HFF-Myc (cell line): ENCODE measurements at regions not wholly inside any gene's neighbourhood (a gene's known extent, or its start where the extent isn't known, plus 50 kb on each side); places are given as distances from the start of the nearest gene placed in this dataset.

Experiments used
- DNase-seq: peaks from one replicate; pipeline ENCODE4 v3.0.0-alpha.2; 2011; ENCODE audit warnings: low read depth; ENCODE audit errors: extremely low read depth
- H3K4me3 ChIP-seq: replicated peaks from 2 replicates; pipeline ENCODE4 v1.5.1; 2011; ENCODE audit warnings: low read depth, mild to moderate bottlenecking, control low read depth, low read length
- TF ChIP-seq, protein P1 (sequence below): IDR thresholded peaks from 2 replicates; pipeline ENCODE4 v1.5.1; 2012; ENCODE audit warnings: mild to moderate bottlenecking, low read depth, low read length, control low read depth; ENCODE audit errors: missing control alignments

GRCh38 chr4:14096396-14096965 is 469.0 kb upstream of the BOD1L1 start:
- no peak overlapping the region for H3K4me3 ChIP-seq
- DNase-seq = no peak
- TF ChIP-seq, protein P1, sequence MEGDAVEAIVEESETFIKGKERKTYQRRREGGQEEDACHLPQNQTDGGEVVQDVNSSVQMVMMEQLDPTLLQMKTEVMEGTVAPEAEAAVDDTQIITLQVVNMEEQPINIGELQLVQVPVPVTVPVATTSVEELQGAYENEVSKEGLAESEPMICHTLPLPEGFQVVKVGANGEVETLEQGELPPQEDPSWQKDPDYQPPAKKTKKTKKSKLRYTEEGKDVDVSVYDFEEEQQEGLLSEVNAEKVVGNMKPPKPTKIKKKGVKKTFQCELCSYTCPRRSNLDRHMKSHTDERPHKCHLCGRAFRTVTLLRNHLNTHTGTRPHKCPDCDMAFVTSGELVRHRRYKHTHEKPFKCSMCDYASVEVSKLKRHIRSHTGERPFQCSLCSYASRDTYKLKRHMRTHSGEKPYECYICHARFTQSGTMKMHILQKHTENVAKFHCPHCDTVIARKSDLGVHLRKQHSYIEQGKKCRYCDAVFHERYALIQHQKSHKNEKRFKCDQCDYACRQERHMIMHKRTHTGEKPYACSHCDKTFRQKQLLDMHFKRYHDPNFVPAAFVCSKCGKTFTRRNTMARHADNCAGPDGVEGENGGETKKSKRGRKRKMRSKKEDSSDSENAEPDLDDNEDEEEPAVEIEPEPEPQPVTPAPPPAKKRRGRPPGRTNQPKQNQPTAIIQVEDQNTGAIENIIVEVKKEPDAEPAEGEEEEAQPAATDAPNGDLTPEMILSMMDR = no peak

- TF ChIP-seq, protein P1 = no peak
- DNase-seq = no peak
These were observed 472.8 kb upstream of the BOD1L1 start for GRCh38 chr4:14100349-14100748.

DNA sequence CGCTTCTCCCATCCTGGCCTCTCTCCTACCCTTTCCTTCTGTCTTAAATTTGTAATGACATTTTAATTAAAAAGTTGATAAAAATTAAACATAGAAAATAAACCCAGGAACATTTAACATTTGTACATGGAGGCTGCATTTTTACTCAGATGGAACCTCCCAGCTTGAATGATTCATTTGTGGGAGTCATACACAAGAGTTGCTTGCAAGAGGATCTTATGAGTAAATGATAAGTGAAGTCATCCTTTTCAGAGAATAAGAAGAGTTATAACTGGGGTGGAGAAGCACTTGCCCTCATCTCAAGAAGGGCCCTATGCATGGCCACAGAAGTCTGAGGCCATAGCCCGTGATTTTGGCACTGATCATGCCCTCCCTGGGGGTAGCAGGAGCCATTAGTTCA is 482.9 kb upstream of the BOD1L1 start:
- H3K4me3 ChIP-seq = no peak overlapping the region
- TF ChIP-seq, protein P1 = no peak
- no peak for DNase-seq

More at GRCh38 chr4:14100349-14100748, 472.8 kb upstream of the BOD1L1 start:
- H3K4me3 ChIP-seq = no peak overlapping the region

GRCh38 chr4:14111730-14112181 is 484.2 kb upstream of the BOD1L1 start:
- H3K4me3 ChIP-seq = no peak overlapping the region
- TF ChIP-seq, protein P1 = no peak
- DNase-seq = no peak

DNA sequence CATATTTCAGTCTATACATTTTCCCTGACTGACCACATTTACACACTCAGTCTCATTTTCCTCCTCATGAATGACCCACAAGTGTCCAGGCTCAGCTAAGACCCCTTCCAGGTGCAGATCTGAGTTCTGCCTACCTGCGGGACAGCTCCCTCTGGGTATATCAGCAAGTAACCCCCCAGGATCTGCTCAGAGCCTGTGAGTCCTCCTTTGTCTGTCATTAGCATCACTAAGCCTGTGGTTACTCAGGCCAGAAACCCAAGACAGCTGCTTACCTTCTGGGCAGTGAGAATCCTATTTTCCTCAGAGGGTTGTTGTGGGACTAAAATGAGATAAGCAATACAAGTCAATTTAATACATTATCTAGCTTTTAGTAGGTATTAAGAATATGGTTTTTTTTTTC is 487.6 kb upstream of the BOD1L1 start:
- no peak for DNase-seq
- TF ChIP-seq, protein P1 = no peak

DNA sequence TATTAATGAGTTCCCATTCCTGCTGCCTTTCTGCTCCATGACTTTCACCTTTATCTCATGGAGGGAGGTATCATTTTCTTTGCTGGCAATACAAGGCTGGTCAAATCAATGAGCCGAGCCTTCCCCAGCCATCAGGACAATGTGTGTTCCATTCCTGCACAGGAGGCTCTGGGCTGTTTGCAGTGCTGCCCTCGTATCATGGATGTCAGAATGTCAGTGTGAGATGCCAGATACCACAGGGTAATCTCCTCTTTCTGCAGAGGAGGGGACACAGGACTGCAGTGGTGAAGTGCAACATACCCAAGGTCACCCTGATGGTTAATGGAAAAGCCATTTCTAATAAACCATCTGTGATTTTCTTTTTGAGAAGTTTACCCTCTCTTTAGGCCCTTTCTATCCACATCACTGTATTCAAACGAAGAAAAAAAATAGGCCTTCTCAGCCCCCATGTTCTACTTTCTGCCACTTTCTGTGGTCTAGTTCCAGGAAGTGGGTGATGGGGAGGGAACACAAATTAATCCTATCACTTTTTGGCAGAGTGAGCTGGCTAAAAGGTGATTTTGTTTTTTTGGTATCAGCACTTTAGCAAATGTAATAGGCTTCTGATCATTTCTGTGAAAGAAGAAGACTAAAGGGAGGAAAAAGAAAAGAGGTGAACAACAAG is 490.2 kb upstream of the BOD1L1 start:
- no peak for DNase-seq
- TF ChIP-seq, protein P1 = no peak
- no peak overlapping the region for H3K4me3 ChIP-seq

More for the DNA sequence above, 487.6 kb upstream of the BOD1L1 start:
- H3K4me3 ChIP-seq = no peak overlapping the region
